ENCODE measurements at regions not wholly inside any gene's neighbourhood (a gene's known extent, or its start where the extent isn't known, plus 50 kb on each side); places are given as distances from the start of the nearest gene placed in this dataset.

GRCh38 chr10:62741996-62742395, 62.5 kb upstream of the ADO start:
- no peak overlapping the region for H3K27ac ChIP-seq (ENCODE audit: extremely low read depth, low read depth, low read length)
- H3K4me1 ChIP-seq (ENCODE audit: control insufficient read depth, insufficient read depth, low read length) = no peaks in the 10 kb centered on the region
- TF ChIP-seq ZBTB21 (tag by site-specific recombination; IDR thresholded peaks at IDR 0.05) (no peak), ZNF404 (tag by site-specific recombination; IDR thresholded peaks at IDR 0.05) (no peak), TRIM28 (IDR thresholded peaks at IDR 0.05; ENCODE audit: borderline replicate concordance, low read length) (no peak), ZNF354C (tag by site-specific recombination; IDR thresholded peaks at IDR 0.05; ENCODE audit: borderline replicate concordance, low read depth) (no peak), ZFP69B (tag by site-specific recombination; IDR thresholded peaks at IDR 0.05) (no peak), ZNF473 (tag by site-specific recombination; IDR thresholded peaks at IDR 0.05) (no peak), ZNF23 (tag by site-specific recombination; IDR thresholded peaks at IDR 0.05; ENCODE audit: borderline replicate concordance) (no peak), YY1 (tag by site-specific recombination; IDR thresholded peaks at IDR 0.05) (no peak), ZNF202 (tag by site-specific recombination; IDR thresholded peaks at IDR 0.05; ENCODE audit: borderline replicate concordance) (no peak), ZNF16 (tag by site-specific recombination; IDR thresholded peaks at IDR 0.05; ENCODE audit: low read depth) (no peak), PRDM6 (tag by site-specific recombination; IDR thresholded peaks at IDR 0.05) (no peak), ZSCAN30 (tag by site-specific recombination; IDR thresholded peaks at IDR 0.05) (no peak), ZNF621 (tag by site-specific recombination; IDR thresholded peaks at IDR 0.05) (no peak)
- TF ChIP-seq, protein P1, sequence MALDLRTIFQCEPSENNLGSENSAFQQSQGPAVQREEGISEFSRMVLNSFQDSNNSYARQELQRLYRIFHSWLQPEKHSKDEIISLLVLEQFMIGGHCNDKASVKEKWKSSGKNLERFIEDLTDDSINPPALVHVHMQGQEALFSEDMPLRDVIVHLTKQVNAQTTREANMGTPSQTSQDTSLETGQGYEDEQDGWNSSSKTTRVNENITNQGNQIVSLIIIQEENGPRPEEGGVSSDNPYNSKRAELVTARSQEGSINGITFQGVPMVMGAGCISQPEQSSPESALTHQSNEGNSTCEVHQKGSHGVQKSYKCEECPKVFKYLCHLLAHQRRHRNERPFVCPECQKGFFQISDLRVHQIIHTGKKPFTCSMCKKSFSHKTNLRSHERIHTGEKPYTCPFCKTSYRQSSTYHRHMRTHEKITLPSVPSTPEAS (tag by site-specific recombination; IDR thresholded peaks at IDR 0.05) = no peak
- TF ChIP-seq, protein P2, sequence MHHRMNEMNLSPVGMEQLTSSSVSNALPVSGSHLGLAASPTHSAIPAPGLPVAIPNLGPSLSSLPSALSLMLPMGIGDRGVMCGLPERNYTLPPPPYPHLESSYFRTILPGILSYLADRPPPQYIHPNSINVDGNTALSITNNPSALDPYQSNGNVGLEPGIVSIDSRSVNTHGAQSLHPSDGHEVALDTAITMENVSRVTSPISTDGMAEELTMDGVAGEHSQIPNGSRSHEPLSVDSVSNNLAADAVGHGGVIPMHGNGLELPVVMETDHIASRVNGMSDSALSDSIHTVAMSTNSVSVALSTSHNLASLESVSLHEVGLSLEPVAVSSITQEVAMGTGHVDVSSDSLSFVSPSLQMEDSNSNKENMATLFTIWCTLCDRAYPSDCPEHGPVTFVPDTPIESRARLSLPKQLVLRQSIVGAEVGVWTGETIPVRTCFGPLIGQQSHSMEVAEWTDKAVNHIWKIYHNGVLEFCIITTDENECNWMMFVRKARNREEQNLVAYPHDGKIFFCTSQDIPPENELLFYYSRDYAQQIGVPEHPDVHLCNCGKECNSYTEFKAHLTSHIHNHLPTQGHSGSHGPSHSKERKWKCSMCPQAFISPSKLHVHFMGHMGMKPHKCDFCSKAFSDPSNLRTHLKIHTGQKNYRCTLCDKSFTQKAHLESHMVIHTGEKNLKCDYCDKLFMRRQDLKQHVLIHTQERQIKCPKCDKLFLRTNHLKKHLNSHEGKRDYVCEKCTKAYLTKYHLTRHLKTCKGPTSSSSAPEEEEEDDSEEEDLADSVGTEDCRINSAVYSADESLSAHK (tag by site-specific recombination; IDR thresholded peaks at IDR 0.05) = no peak
- TF ChIP-seq, protein P3, sequence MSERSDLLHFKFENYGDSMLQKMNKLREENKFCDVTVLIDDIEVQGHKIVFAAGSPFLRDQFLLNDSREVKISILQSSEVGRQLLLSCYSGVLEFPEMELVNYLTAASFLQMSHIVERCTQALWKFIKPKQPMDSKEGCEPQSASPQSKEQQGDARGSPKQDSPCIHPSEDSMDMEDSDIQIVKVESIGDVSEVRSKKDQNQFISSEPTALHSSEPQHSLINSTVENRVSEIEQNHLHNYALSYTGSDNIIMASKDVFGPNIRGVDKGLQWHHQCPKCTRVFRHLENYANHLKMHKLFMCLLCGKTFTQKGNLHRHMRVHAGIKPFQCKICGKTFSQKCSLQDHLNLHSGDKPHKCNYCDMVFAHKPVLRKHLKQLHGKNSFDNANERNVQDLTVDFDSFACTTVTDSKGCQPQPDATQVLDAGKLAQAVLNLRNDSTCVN (tag by site-specific recombination; optimal IDR thresholded peaks at IDR 0.05) = no peak
- CTCF ChIA-PET = no interaction called here
- no peaks in the 10 kb centered on the region for H3K9me3 ChIP-seq (ENCODE audit: control insufficient read depth, insufficient read depth, low read depth, low read length)
- POLR2A ChIA-PET = no interaction called here
- H3K4me3 ChIP-seq (ENCODE audit: low read depth, low read length) = no peak overlapping the region
- H3K36me3 ChIP-seq (ENCODE audit: control insufficient read depth in 2 of 2, insufficient read depth in 1 of 2, low read length in 2 of 2) = no peaks in the 10 kb centered on the region

DNA sequence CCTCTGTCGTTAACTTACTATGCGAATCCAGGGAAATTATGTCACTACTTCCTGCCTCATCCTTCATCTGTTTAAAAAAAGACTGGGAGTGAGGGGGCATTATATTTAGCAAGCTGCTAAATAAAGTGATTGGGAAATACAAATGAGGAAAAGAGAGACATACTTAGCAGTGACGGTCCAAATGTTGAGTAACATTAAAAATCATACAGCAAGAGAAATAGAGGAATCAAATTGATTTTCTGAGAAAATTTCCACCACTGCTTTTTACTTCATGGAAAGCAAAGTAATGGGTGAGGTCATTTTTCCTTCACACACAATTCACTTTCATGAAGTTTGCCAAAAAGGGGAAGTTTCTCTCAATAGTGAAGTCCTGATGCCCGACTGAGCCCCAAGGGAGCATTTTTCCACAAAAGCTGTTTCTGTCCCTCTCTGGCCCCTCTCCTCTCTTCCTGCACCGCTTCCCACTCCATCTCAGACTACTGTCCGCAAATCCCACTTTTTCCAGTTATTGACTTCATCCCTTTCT, 61.9 kb upstream of the ADO start:
- no peaks in the 10 kb centered on the region for H3K36me3 ChIP-seq (ENCODE audit: control insufficient read depth in 2 of 2, insufficient read depth in 1 of 2, low read length in 2 of 2)
- H3K9me3 ChIP-seq (ENCODE audit: control insufficient read depth, insufficient read depth, low read depth, low read length) = no peaks in the 10 kb centered on the region
- H3K27ac ChIP-seq (ENCODE audit: extremely low read depth, low read depth, low read length) = no peak overlapping the region
- H3K4me1 ChIP-seq (ENCODE audit: control insufficient read depth, insufficient read depth, low read length) = no peaks in the 10 kb centered on the region
- ChIA-PET CTCF (no interaction called here), POLR2A (no interaction called here)
- H3K4me3 ChIP-seq (ENCODE audit: low read depth, low read length) = no peak overlapping the region
- TF ChIP-seq, protein P4, sequence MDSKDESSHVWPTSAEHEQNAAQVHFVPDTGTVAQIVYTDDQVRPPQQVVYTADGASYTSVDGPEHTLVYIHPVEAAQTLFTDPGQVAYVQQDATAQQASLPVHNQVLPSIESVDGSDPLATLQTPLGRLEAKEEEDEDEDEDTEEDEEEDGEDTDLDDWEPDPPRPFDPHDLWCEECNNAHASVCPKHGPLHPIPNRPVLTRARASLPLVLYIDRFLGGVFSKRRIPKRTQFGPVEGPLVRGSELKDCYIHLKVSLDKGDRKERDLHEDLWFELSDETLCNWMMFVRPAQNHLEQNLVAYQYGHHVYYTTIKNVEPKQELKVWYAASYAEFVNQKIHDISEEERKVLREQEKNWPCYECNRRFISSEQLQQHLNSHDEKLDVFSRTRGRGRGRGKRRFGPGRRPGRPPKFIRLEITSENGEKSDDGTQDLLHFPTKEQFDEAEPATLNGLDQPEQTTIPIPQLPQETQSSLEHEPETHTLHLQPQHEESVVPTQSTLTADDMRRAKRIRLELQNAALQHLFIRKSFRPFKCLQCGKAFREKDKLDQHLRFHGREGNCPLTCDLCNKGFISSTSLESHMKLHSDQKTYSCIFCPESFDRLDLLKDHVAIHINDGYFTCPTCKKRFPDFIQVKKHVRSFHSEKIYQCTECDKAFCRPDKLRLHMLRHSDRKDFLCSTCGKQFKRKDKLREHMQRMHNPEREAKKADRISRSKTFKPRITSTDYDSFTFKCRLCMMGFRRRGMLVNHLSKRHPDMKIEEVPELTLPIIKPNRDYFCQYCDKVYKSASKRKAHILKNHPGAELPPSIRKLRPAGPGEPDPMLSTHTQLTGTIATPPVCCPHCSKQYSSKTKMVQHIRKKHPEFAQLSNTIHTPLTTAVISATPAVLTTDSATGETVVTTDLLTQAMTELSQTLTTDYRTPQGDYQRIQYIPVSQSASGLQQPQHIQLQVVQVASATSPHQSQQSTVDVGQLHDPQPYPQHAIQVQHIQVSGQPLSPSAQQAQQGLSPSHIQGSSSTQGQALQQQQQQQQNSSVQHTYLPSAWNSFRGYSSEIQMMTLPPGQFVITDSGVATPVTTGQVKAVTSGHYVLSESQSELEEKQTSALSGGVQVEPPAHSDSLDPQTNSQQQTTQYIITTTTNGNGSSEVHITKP (tag by site-specific recombination; IDR thresholded peaks at IDR 0.05) = no peak
- TF ChIP-seq ZSCAN23 (tag by site-specific recombination; IDR thresholded peaks at IDR 0.05) (no peak), ZNF114 (tag by site-specific recombination; IDR thresholded peaks at IDR 0.05) (no peak), ZXDB (tag by site-specific recombination; IDR thresholded peaks at IDR 0.05) (no peak)
